ACC112 (cell line): ENCODE measurements at regions not wholly inside any gene's neighbourhood (a gene's known extent, or its start where the extent isn't known, plus 50 kb on each side); places are given as distances from the start of the nearest gene placed in this dataset.
"Not testable (repeated sequence)": the region's sequence is repeated elsewhere in the genome, so short reads cannot be mapped to it uniquely, and the experiment has no call there.

Experiments
- H2AFZ ChIP-seq: fragments of 200-600 bp; sonication (generic); one replicate; pipeline ENCODE4 v1.6.0; 2017; ENCODE audit warnings: antibody characterized with exemption, low read length; ENCODE audit not compliant: unreplicated experiment
- H3K27ac ChIP-seq: fragments of 200-600 bp; sonication (generic); 2 replicates; pipeline ENCODE4 v1.5.1; 2014; ENCODE audit warnings: low read depth, mild to moderate bottlenecking, antibody characterized with exemption, low read length, moderate library complexity
- H3K27me3 ChIP-seq: fragments of 200-600 bp; sonication (generic); 2 replicates; pipeline ENCODE4 v1.6.1; 2014; ENCODE audit warnings: mild to moderate bottlenecking, antibody characterized with exemption, low read length, moderate library complexity, mixed read lengths; ENCODE audit not compliant: insufficient read depth
- H3K36me3 ChIP-seq: fragments of 200-600 bp; sonication (generic); 2 replicates; pipeline ENCODE4 v1.6.1; 2016; ENCODE audit warnings: mild to moderate bottlenecking, antibody characterized with exemption, low read length, moderate library complexity, mixed read lengths; ENCODE audit not compliant: insufficient read depth
- H3K4me1 ChIP-seq: fragments of 200-600 bp; sonication (generic); one replicate; pipeline ENCODE4 v1.6.1; 2016; ENCODE audit warnings: low read length, mixed read lengths; ENCODE audit not compliant: insufficient read depth, unreplicated experiment, control insufficient read depth
- H3K4me3 ChIP-seq: fragments of 200-600 bp; sonication (generic); 2 replicates; pipeline ENCODE4 v1.5.1; 2014; ENCODE audit warnings: mild to moderate bottlenecking, low read depth, low read length
- H3K79me2 ChIP-seq: fragments of 200-600 bp; sonication (generic); one replicate; pipeline ENCODE4 v1.6.0; 2016; ENCODE audit warnings: low read length; ENCODE audit not compliant: control insufficient read depth, unreplicated experiment, insufficient read depth

DNA sequence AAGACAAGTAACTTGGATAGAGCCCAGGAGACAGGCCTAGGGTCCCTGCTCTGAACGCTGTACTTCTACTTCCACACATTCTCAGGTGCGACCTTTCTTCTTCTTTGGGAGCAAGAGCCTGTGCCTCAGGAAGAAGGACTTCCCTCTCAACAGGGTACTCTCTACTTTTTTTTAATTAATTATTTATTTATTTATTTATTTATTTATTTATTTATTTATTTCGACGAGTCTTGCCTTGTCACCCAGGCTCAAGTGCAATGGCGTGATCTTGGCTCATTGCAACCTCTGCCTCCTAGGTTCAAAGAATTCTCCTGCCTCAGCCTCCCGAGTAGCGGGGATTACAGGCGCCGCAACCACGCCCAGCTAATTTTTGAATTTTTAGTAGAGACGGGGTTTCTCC lies 361.6 kb downstream of the FAM72C start:
- Histone ChIP-seq H3K27me3 (no peaks in the 10 kb centered on the region), H3K36me3 (no peaks in the 10 kb centered on the region), H3K4me1 (no peaks in the 10 kb centered on the region), H2AFZ (no peak overlapping the region), H3K79me2 (no peaks in the 10 kb centered on the region), H3K27ac (no peak overlapping the region), H3K4me3 (no peak overlapping the region)

DNA sequence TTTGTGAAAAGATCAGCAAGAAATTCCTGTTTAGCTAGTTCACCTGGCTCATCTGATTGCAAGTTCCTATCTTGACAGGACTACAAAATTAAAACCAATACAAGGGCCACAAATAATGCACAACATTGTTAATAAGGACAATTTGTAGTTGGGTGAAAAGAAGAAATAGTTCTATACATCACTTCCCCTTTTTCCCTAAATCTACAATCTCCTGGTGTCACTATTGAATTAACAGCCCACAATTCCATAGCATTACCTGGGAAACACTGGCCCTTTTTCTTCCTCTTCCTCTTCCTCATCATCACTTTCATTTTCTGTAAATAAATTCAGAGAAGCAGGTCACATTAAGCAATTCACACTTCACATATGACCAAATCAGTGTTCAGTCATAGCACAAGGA lies 366.9 kb downstream of the FAM72C start:
- Histone ChIP-seq H3K27me3 (no peaks in the 10 kb centered on the region), H3K36me3 (no peaks in the 10 kb centered on the region), H3K27ac (no peak overlapping the region), H3K79me2 (no peaks in the 10 kb centered on the region), H2AFZ (no peak overlapping the region), H3K4me3 (no peak overlapping the region), H3K4me1 (no peaks in the 10 kb centered on the region)

DNA sequence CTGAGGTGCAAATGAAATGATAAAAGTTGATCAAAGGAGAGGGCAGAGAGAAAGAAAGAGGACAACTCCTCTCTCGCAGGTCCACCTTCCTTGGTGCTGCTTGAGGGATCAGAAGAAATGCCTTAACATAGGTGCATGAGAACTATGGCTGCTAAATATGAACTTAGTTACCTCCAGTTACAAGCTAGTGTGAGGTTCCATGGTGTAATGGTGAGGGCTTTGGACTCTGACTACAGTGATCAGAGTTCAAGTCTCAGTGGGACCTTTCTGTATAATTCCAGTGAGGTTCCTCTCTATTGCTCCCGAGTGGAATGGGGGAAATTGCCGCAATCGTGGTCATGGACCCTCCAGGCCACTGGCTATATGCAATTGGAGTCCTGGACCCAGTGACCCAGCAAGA lies 387.3 kb downstream of the FAM72C start:
- Histone ChIP-seq H2AFZ (no peak overlapping the region), H3K4me3 (no peak overlapping the region), H3K27me3 (no peaks in the 10 kb centered on the region), H3K36me3 (no peaks in the 10 kb centered on the region), H3K4me1 (no peaks in the 10 kb centered on the region), H3K27ac (no peak overlapping the region), H3K79me2 (no peaks in the 10 kb centered on the region)

DNA sequence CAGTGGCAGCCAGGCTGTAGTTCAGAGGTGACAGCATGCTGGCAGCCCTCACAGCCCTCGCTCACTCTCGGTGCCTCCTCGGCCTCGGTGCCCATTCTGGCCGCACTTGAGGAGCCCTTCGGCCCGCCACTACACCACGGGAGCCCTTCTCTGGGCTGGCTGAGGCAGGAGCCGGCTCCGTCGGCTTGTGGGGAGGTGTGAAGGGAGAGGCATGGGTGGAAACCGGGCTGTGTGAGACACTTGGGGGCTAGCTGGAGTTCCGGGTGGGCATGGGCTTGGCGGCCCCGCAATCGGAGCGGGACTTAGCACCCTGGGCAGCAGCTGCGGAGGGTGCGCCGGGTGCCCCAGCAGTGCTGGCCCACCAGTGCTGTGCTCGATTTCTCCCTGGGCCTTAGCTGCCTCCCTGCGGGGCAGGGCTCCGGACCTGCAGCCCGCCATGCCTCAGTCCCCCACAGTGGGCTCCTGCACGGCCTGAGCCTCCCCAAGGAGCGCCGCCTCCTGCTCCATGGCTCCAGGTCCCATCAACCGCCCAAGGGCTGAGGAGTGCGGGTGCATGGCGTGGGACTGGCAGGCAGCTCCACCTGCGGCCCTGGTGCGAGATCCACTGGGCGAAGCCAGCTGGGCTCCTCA lies 396.8 kb downstream of the FAM72C start:
- no peaks in the 10 kb centered on the region for H3K36me3 ChIP-seq
- H3K4me3 ChIP-seq = no peak overlapping the region
- no peaks in the 10 kb centered on the region for H3K4me1 ChIP-seq
- no peak overlapping the region for H3K27ac ChIP-seq
- no peak overlapping the region for H2AFZ ChIP-seq
- no peaks in the 10 kb centered on the region for H3K79me2 ChIP-seq
- H3K27me3 ChIP-seq = no peaks in the 10 kb centered on the region

DNA sequence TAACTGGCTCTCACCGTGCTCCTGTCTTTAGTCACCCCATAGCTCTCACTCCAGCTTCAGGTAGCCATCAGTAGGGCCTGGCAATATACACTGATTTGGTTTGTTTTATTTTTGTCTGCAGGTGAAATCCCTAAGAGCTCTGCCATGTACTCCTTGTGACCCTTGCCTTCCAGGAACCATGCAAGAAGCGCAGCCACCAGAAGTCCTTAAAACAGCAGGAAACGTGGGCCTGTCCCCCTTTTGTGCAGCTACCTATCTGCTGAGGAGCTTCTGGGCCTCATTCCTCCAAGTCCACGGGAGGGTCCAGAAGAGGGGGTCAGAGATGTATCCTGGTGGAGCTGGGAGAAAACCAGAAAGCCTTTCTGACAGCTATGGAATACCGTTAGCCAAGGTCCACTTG lies 399.1 kb downstream of the FAM72C start:
- not testable (repeated sequence) for H3K79me2 ChIP-seq, H2AFZ ChIP-seq, H3K4me1 ChIP-seq, H3K27ac ChIP-seq, H3K27me3 ChIP-seq, H3K4me3 ChIP-seq, H3K36me3 ChIP-seq

GRCh38 chr1:143563761-143564160 lies 408.0 kb downstream of the FAM72C start:
- H3K36me3 ChIP-seq, H3K4me3 ChIP-seq, H3K79me2 ChIP-seq, H3K4me1 ChIP-seq, H2AFZ ChIP-seq, H3K27ac ChIP-seq, H3K27me3 ChIP-seq: not testable (repeated sequence)

- H2AFZ ChIP-seq = no peak overlapping the region
- no peaks in the 10 kb centered on the region for H3K4me1 ChIP-seq
- H3K36me3 ChIP-seq = no peaks in the 10 kb centered on the region
- no peak overlapping the region for H3K4me3 ChIP-seq
- no peaks in the 10 kb centered on the region for H3K27me3 ChIP-seq
- H3K27ac ChIP-seq = no peak overlapping the region
- no peaks in the 10 kb centered on the region for H3K79me2 ChIP-seq
Observed at GRCh38 chr1:143553627-143554026, 418.2 kb downstream of the FAM72C start.

- not testable (repeated sequence) for H3K4me3 ChIP-seq, H3K27ac ChIP-seq, H3K4me1 ChIP-seq, H3K36me3 ChIP-seq, H3K27me3 ChIP-seq, H2AFZ ChIP-seq, H3K79me2 ChIP-seq
Observed at GRCh38 chr1:143504703-143505102, 467.1 kb downstream of the FAM72C start.

DNA sequence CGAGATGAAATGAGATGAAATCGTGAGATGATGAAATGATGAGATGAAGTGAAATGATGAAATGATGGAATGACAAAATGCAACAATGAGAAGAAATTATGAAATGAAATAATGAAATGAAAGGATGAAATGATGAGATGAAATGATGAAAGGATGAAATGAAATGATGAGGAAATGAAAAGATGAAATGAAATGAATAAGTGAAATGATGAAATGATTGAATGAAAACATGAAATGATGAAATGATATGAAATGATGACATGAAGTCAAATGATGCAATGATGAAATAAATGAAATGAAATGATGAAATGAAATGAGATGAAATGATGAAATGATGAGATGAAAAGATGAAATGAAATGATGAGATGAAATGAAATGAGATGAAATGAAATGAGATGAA lies 467.7 kb downstream of the FAM72C start:
- not testable (repeated sequence) for H3K4me1 ChIP-seq, H2AFZ ChIP-seq, H3K79me2 ChIP-seq, H3K4me3 ChIP-seq, H3K27me3 ChIP-seq, H3K27ac ChIP-seq, H3K36me3 ChIP-seq

DNA sequence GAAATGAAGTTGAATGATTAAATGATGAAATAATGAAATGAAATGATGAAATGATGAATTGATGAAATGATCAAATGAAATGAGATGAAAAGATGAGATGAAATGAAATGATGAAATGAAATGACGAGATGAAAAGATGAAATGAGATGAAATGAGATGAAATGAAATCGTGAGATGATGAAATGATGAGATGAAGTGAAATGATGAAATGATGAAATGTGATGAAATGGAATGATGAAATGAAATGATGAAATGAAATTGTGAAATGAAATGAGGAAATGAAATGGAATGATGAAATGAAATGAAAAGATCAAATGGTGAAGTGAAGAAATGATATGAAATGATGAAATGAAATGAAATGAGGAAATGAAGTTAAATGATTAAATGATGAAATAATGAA lies 468.7 kb downstream of the FAM72C start:
- not testable (repeated sequence) for H3K4me1 ChIP-seq, H3K36me3 ChIP-seq, H2AFZ ChIP-seq, H3K27ac ChIP-seq, H3K79me2 ChIP-seq, H3K4me3 ChIP-seq, H3K27me3 ChIP-seq

DNA sequence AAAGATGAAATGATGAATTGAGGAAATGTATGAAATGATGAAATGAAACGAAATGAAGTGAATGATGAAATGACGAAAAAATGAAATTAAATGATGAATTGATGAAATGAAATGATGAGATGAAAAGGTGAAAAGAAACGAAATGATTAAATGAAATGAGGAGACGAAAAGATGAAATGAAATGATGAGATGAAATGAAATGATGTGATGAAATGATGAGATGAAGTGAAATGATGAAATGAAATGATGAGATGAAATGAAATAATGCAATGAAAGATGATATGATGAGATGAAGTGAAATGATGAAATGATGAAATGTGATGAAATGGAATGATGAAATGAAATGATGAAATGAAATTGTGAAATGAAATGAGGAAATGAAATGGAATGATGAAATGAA lies 469.7 kb downstream of the FAM72C start:
- not testable (repeated sequence) for H3K79me2 ChIP-seq, H2AFZ ChIP-seq, H3K27me3 ChIP-seq, H3K4me1 ChIP-seq, H3K36me3 ChIP-seq, H3K4me3 ChIP-seq, H3K27ac ChIP-seq
